ENCODE measurements at regions not wholly inside any gene's neighbourhood (a gene's known extent, or its start where the extent isn't known, plus 50 kb on each side); places are given as distances from the start of the nearest gene placed in this dataset.

GRCh38 chr4:125986307-125986706 is 671.6 kb downstream of the FAT4 start:
- intact Hi-C loops (cut with DNase I): no loop called here
- H3K4me3 ChIP-seq: no peak overlapping the region

GRCh38 chr4:125988464-125988863 is 673.7 kb downstream of the FAT4 start:
- DNase-seq: no peak
- Histone ChIP-seq H3K36me3 (no peaks in the 10 kb centered on the region), H3K27me3 (no peaks in the 10 kb centered on the region), H3K4me3 (no peak overlapping the region), H3K9me3 (no peaks in the 10 kb centered on the region), H3K4me1 (peaks cover 0 to 28% (median 10%) of the 10 kb centered on the region in 4 donors), H3K27ac (no peak overlapping the region)
- intact Hi-C loops (cut with DNase I): no loop called here
- no peak for TF ChIP-seq POLR2A (IDR thresholded peaks at IDR 0.05)
- TF ChIP-seq POLR2AphosphoS5 (IDR thresholded peaks at IDR 0.05): no peak
- TF ChIP-seq CTCF (IDR thresholded peaks at IDR 0.05): no peak
- no peak for TF ChIP-seq EP300 (IDR thresholded peaks at IDR 0.05)
- WGBS, 2 donors: 92 to 96% methylated on average over 1 of the region's 1 CpG

More at GRCh38 chr4:125986307-125986706, 671.6 kb downstream of the FAT4 start:
- no peaks in the 10 kb centered on the region for H3K9me3 ChIP-seq
- H3K27me3 ChIP-seq: no peaks in the 10 kb centered on the region
- WGBS, 2 donors: 89 to 90% methylated on average over 7 of the region's 7 CpGs
- H3K36me3 ChIP-seq: no peaks in the 10 kb centered on the region
- TF ChIP-seq POLR2A (IDR thresholded peaks at IDR 0.05) (no peak), EP300 (IDR thresholded peaks at IDR 0.05) (no peak), POLR2AphosphoS5 (IDR thresholded peaks at IDR 0.05) (no peak), CTCF (IDR thresholded peaks at IDR 0.05) (no peak)
- no peak for DNase-seq
- peaks cover 0 to 14% (median 8%) of the 10 kb centered on the region in 4 donors for H3K4me1 ChIP-seq
- no peak overlapping the region for H3K27ac ChIP-seq

DNA sequence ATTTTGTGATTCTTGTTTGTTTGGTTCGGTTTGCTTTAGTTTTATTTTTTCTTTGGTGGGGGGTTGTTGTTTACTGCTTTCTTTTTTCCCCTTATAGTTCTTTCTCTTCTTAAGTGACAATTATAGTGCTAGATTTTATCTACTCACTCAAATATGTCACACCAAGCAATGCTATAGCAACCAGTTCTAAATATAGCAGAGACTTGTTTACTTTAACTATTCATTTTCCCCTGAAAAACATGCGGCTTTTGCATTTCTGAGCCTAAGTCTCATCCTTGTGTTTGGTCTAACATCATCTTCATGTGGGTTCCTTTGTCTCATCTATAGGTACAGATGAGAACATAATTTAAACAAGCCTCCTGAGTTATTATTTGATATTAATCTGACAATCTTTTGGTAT is 676.6 kb downstream of the FAT4 start:
- Histone ChIP-seq H3K9me3 (no peaks in the 10 kb centered on the region), H3K27me3 (no peaks in the 10 kb centered on the region), H3K27ac (no peak overlapping the region), H3K36me3 (no peaks in the 10 kb centered on the region), H3K4me1 (peaks cover 0 to 53% (median 22%) of the 10 kb centered on the region in 4 donors), H3K4me3 (no peak overlapping the region)
- intact Hi-C loops (cut with DNase I): loop anchor here (10.0 kb wide), 1 partner anchor 677 kb away; the partner anchor contains the start of gene FAT4
- 54 to 83% methylated on average over 2 of the region's 2 CpGs for WGBS, 2 donors
- TF ChIP-seq EP300 (IDR thresholded peaks at IDR 0.05) (no peak), CTCF (IDR thresholded peaks at IDR 0.05) (no peak), POLR2AphosphoS5 (IDR thresholded peaks at IDR 0.05) (no peak), POLR2A (IDR thresholded peaks at IDR 0.05) (no peak)
- DNase-seq: no peak

DNA sequence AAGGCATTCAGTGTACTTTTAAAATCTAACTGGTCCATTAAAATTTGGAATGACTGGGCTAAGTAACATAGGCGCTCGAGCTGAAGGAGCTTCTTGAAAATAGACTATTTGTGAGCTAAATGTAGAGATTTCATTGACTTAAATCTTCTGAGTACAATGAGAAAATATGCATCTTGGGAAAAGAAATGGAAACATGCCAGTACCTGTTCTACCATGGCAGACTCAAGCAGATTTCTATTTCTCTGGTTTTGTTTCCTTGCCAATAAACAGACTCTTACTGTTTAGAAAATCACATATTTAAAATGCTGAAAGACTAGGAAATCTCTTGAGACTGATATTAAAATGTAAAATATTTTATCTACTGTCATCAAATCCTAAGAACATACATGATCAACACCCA is 678.1 kb downstream of the FAT4 start:
- Histone ChIP-seq H3K9me3 (no peaks in the 10 kb centered on the region), H3K36me3 (no peaks in the 10 kb centered on the region), H3K4me1 (peaks cover 0 to 62% (median 30%) of the 10 kb centered on the region in 4 donors), H3K27ac (peak overlapping the region in 3 of 4 donors; percentile 59 to 73 (median 70)), H3K4me3 (no peak overlapping the region), H3K27me3 (no peaks in the 10 kb centered on the region)
- 91 to 93% methylated on average over 2 of the region's 2 CpGs for WGBS, 2 donors
- TF ChIP-seq EP300 (IDR thresholded peaks at IDR 0.05) (no peak), CTCF (IDR thresholded peaks at IDR 0.05) (no peak), POLR2A (IDR thresholded peaks at IDR 0.05) (no peak), POLR2AphosphoS5 (IDR thresholded peaks at IDR 0.05) (no peak)
- intact Hi-C loops (cut with DNase I): loop anchor here (10.0 kb wide), 1 partner anchor 678 kb away; the partner anchor contains the start of gene FAT4
- no peak for DNase-seq

DNA sequence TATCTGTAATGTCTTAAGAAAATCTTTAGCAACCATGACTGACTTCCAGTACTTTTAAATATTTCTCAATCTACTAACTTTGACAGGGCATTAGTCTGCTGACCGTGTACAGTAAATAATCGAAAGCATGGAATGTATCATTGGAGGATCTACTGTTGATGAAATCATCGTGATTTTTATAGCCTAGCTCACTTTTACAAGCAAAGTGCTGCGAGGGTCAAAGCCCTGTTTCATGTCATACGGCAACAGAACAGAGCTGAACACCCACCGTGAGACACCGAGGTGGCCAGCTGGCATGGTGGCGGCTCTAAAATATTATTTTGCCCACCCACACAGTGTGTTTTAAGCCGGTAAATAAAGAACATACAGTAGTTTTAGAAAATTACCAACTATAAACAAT is 679.3 kb downstream of the FAT4 start:
- intact Hi-C loops (cut with DNase I): loop anchor here (10.0 kb wide), 1 partner anchor 679 kb away; the partner anchor contains the start of gene FAT4
- Histone ChIP-seq H3K36me3 (no peaks in the 10 kb centered on the region), H3K9me3 (no peaks in the 10 kb centered on the region), H3K4me1 (peaks cover 0 to 60% (median 29%) of the 10 kb centered on the region in 4 donors), H3K27me3 (no peaks in the 10 kb centered on the region), H3K4me3 (peak overlapping the region in 2 of 4 donors; percentile 6 to 16), H3K27ac (peak overlapping the region in 3 of 4 donors; percentile 59 to 73 (median 70))
- no peak for TF ChIP-seq POLR2A (IDR thresholded peaks at IDR 0.05)
- TF ChIP-seq CTCF (IDR thresholded peaks at IDR 0.05): no peak
- peak; percentile 34 to 83 (median 66) for TF ChIP-seq POLR2AphosphoS5 (IDR thresholded peaks at IDR 0.05)
- peak in 2 of 4 donors; percentile 45 to 57 for TF ChIP-seq EP300 (IDR thresholded peaks at IDR 0.05)
- 70 to 74% methylated on average over 9 of the region's 9 CpGs for WGBS, 2 donors
- no peak for DNase-seq
